Activated T-cell treated with anti-CD3 and anti-CD28 coated beads, Interleukin-2, amount 50 U/mL, for 4 hours (primary cell): ENCODE measurements at regions not wholly inside any gene's neighbourhood (a gene's known extent, or its start where the extent isn't known, plus 50 kb on each side); places are given as distances from the start of the nearest gene placed in this dataset.
"Not testable (repeated sequence)": the region's sequence is repeated elsewhere in the genome, so short reads cannot be mapped to it uniquely, and the experiment has no call there.

Experiments used
- ATAC-seq, 2 donors: fragments of 200-7000 bp; cut with Tn5 transposase; one replicate each; pipeline ENCODE4 v1.10.0; 2021
- DNase-seq: peaks from one replicate; pipeline ENCODE4 v3.0.0-alpha.2; 2020
- H3K27me3 Mint-ChIP-seq: one replicate; pipeline ENCODE4 v1.8.0; 2021; ENCODE audit warnings: low read depth, mixed read lengths
- H3K36me3 Mint-ChIP-seq: one replicate; pipeline ENCODE4 v1.8.0; 2022; ENCODE audit warnings: mixed read lengths; ENCODE audit not compliant: insufficient read depth
- H3K4me1 Mint-ChIP-seq: one replicate; pipeline ENCODE4 v1.8.0; 2021; ENCODE audit warnings: low read depth, mixed read lengths
- H3K4me3 Mint-ChIP-seq: one replicate; pipeline ENCODE4 v1.8.0; 2021; ENCODE audit warnings: mild to moderate bottlenecking, moderate library complexity, mixed read lengths
- H3K9me3 Mint-ChIP-seq: one replicate; pipeline ENCODE4 v1.8.0; 2021; ENCODE audit warnings: mixed read lengths

DNA sequence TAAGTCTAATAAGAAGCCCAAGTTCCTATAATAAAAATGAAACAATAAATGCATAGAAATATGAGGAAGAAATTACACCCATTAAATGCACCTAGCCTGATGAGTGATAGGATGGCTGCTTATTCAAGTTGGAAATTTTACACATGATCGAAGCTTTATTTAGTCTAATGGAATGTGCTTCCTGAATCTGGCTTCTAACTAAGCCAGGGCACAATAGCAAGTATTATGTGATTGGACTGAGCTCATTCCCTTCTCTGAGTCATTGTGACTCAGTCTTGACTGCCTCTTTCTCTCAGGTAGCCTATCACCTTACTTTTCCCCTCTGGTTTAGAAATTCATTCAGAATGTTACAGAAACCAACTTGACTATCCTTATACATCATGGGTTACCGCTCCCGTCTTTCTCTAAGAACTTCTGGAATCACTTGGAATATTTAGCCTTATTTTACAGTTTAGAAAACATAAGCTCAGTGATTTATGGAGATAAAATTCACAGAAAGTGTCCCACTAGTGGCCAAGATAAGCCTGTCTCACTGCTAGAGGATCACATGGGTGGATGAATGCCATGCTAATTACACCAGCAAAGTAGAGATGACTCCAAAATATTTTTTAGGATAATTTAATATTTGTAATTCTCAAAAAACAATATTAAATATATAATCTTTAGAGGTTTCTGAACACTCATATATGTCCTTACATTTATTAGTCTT is 505.3 kb upstream of the JAG1 start:
- Mint-ChIP-seq H3K27me3 (no peaks in the 10 kb centered on the region), H3K9me3 (peaks cover 4% of the 10 kb centered on the region), H3K4me3 (no peak overlapping the region), H3K4me1 (no peaks in the 10 kb centered on the region), H3K36me3 (no peaks in the 10 kb centered on the region)
- DNase-seq = no peak
- no peak for ATAC-seq

DNA sequence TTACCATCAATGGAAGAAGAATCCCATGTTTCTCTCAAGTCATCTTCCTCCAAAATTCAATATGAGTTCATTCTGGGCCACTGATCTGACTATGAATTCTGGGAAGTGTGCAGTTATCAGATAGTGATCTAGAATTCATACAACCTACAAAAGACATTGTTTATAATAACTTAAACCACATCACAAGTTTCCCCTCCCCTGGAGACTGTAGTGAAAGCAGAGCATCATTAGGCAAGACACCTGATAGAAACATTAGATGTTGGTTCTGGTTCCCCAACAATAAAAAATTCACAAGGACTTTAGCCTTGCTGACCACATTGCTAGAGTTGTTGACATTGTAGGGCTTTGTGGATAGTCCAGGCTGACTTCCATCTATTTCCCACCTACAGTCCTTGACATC is 506.4 kb upstream of the JAG1 start:
- no peaks in the 10 kb centered on the region for H3K36me3 Mint-ChIP-seq
- H3K9me3 Mint-ChIP-seq = peaks cover 14% of the 10 kb centered on the region
- H3K4me3 Mint-ChIP-seq = no peak overlapping the region
- H3K27me3 Mint-ChIP-seq = no peaks in the 10 kb centered on the region
- no peaks in the 10 kb centered on the region for H3K4me1 Mint-ChIP-seq
- no peak for ATAC-seq
- no peak for DNase-seq

DNA sequence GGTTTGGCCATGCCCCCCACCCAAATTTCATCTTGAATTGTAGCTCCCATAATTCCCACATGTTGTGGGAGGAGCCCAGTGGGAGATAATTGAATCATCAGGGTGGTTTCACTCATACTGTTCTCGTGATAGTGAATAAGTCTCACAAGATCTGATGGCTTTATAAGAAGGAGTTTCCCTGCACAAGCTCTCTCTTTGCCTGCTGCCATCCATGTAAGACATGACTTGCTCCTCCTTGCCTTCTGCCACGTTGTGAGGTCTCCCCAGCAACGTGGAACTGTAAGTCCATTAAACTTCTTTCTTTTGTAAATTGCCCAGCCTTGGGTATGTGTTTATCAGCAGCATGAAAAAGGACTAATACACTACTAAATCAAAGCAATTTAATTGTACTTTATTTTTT is 507.3 kb upstream of the JAG1 start:
- not testable (repeated sequence) for H3K36me3 Mint-ChIP-seq, H3K4me1 Mint-ChIP-seq, DNase-seq, ATAC-seq, H3K4me3 Mint-ChIP-seq, H3K27me3 Mint-ChIP-seq
- peaks cover 15% of the 10 kb centered on the region for H3K9me3 Mint-ChIP-seq

DNA sequence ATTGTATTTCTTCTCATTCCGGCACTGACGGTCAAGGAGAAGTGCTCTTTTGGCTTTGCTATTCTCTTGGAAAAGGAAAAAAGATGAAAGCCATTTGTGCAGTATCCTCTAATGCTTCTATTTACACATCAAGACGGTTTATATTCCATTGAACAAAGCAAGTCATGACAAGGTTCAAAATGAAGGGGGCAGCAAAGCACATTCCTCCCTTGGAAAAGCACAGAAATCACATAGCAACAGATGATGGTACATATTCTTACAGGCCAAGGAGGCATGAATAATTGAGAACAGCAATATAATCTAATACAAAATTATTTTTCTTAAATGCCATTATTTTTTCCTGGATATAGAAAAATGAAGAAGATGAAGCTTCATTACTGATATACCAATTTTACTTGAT is 508.2 kb upstream of the JAG1 start:
- peaks cover 15% of the 10 kb centered on the region for H3K9me3 Mint-ChIP-seq
- no peaks in the 10 kb centered on the region for H3K36me3 Mint-ChIP-seq
- ATAC-seq (no peak), DNase-seq (no peak)
- H3K27me3 Mint-ChIP-seq = no peaks in the 10 kb centered on the region
- H3K4me1 Mint-ChIP-seq = no peaks in the 10 kb centered on the region
- H3K4me3 Mint-ChIP-seq = no peak overlapping the region

DNA sequence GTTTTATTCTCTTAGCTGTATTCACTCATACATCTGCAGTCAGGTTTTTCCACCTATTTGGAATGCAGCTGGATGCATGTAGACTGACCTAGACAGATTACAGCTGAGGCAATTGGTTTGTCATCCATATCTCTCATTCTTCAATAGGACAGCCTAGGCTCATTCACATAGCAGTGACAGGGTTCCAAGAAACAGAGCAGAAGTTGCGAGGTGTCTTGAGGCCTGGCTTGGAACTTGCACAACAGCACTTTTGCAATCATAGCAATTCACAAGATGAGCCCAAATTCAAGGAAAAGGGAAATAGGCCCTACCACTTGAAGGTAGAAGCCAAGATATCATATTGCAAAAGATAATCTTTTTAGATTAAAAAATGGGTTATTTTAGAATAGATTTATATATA is 508.9 kb upstream of the JAG1 start:
- no peak for ATAC-seq
- H3K9me3 Mint-ChIP-seq = peaks cover 15% of the 10 kb centered on the region
- DNase-seq = no peak

DNA sequence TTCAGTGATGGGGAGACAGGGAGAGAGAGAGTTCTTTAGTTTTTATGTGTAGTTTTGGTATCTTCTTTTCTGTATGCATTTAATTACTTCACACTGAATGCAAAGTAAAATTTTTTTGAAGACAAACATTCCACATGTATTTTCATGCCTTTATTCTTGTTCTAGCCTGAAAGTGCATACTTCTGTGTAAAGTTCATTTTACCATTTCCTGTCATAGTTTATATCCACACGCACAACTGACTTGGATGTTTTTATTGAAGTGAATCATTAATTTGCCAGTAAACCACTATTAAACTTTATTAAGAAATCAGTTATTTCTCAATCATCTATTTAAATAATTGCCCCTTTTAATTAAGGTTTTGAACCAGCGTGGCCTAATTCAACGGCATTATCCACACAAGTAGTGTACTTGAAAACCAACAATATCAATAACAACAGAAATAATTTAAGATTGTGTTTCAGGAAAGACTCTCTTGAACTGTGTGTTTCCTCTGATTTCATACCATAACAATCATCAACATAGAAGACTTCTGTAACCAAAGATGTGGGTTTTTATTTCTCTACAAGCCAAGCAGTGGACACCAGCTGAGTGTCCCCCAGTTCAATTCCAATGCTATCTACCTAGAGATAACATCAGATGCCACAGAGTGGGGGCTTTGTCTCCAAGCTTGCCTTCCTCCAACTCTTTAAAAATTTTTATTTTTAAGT is 512.7 kb upstream of the JAG1 start:
- Mint-ChIP-seq H3K27me3 (peaks cover 2% of the 10 kb centered on the region), H3K36me3 (no peaks in the 10 kb centered on the region), H3K9me3 (peaks cover 15% of the 10 kb centered on the region), H3K4me1 (no peaks in the 10 kb centered on the region), H3K4me3 (no peak overlapping the region)
- DNase-seq = no peak
- no peak for ATAC-seq

More for the DNA sequence above, 508.9 kb upstream of the JAG1 start:
- Mint-ChIP-seq H3K36me3 (no peaks in the 10 kb centered on the region), H3K27me3 (no peaks in the 10 kb centered on the region), H3K4me1 (no peaks in the 10 kb centered on the region), H3K4me3 (no peak overlapping the region)

GRCh38 chr20:11188843-11189603 is 515.2 kb upstream of the JAG1 start:
- no peak overlapping the region for H3K4me3 Mint-ChIP-seq
- no peak for DNase-seq
- ATAC-seq = no peak
- no peaks in the 10 kb centered on the region for H3K36me3 Mint-ChIP-seq
- no peaks in the 10 kb centered on the region for H3K4me1 Mint-ChIP-seq
- H3K9me3 Mint-ChIP-seq = peaks cover 11% of the 10 kb centered on the region
- H3K27me3 Mint-ChIP-seq = peaks cover 2% of the 10 kb centered on the region

DNA sequence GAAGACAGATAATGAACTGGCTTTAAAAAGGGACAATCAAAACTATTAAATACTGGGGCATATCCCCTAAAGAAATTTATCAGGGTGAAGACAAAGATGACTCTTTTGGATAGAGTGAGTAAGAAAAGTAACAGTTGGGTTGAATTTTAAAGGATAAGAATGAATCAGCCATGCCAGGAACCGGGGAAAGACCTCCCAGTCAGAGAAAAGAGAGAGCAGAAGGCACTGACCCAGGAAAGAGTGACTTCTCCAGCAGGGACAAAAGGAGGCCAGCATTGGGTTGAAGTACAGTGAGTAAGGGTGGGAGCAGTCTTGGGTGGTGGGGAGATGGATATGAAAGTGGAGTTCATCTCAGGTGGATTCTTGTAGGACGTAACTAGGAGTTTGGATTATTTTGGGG is 516.9 kb upstream of the JAG1 start:
- DNase-seq (no peak), ATAC-seq (no peak)
- peaks cover 2% of the 10 kb centered on the region for H3K27me3 Mint-ChIP-seq

GRCh38 chr20:11192106-11192505 is 518.3 kb upstream of the JAG1 start:
- Mint-ChIP-seq H3K4me1 (no peaks in the 10 kb centered on the region), H3K36me3 (no peaks in the 10 kb centered on the region), H3K4me3 (no peak overlapping the region)

More for the DNA sequence above, 516.9 kb upstream of the JAG1 start:
- Mint-ChIP-seq H3K36me3 (no peaks in the 10 kb centered on the region), H3K4me3 (no peak overlapping the region), H3K4me1 (no peaks in the 10 kb centered on the region), H3K9me3 (no peaks in the 10 kb centered on the region)

DNA sequence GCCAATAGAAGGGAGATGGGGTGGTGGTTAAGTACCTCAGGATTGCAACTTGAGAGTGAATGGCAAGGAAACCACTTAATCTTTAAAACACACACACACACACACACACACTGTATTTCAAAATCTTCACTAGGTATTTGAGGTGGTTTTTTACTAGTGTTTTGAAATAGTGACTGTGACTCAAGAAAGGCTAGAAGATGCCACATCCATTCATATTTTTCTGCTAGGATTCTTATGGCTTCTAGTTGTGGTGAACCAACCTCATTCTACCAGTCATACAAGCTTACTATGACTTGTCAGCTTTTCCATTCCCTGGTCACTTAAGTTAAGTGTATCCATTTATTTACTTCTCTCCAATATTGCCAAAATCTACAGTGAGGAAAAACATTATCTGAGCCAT is 519.4 kb upstream of the JAG1 start:
- no peaks in the 10 kb centered on the region for H3K4me1 Mint-ChIP-seq
- H3K36me3 Mint-ChIP-seq = no peaks in the 10 kb centered on the region
- peaks cover 2% of the 10 kb centered on the region for H3K27me3 Mint-ChIP-seq
- H3K4me3 Mint-ChIP-seq = no peak overlapping the region
- H3K9me3 Mint-ChIP-seq = no peaks in the 10 kb centered on the region
- no peak for DNase-seq
- no peak for ATAC-seq

More at GRCh38 chr20:11192106-11192505, 518.3 kb upstream of the JAG1 start:
- ATAC-seq (no peak), DNase-seq (no peak)
- Mint-ChIP-seq H3K27me3 (peaks cover 2% of the 10 kb centered on the region), H3K9me3 (no peaks in the 10 kb centered on the region)

GRCh38 chr20:11195169-11195568 is 521.4 kb upstream of the JAG1 start:
- Mint-ChIP-seq H3K4me1 (no peaks in the 10 kb centered on the region), H3K36me3 (no peaks in the 10 kb centered on the region), H3K27me3 (peaks cover 2% of the 10 kb centered on the region), H3K4me3 (no peak overlapping the region), H3K9me3 (no peaks in the 10 kb centered on the region)
- DNase-seq (no peak), ATAC-seq (no peak)

DNA sequence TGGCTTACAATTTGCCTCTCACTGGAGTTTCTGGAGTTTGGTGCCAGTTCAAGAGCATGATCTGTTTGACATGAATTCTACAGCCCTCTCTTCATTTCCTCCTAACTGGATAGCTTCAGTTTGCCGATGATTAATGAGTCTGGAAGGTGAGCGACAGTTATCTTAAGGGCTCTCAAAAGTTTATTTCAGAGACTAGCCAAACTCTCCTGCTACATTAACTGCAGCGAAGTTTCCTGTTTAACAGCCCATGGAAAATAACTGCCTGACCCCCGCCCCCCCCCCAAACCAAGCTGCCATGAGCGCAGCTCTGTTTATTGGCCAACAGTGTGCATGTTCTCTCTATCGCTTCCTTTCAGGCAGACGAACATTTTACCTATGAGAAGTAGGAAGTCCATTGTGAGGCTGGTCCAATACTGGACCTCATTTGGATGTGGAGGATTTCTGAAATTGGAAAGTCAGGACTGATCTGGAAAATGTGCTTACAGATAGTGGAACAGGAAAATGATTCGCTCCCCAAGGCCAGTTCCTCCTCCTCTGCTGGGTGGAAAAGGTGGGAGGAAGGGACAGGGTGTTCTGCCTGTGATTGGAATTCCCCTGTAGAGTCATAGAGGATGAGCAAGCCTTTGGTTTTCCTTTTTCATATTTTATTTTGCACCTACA is 522.2 kb upstream of the JAG1 start:
- Mint-ChIP-seq H3K9me3 (no peaks in the 10 kb centered on the region), H3K4me3 (no peak overlapping the region), H3K27me3 (no peaks in the 10 kb centered on the region), H3K4me1 (no peaks in the 10 kb centered on the region), H3K36me3 (no peaks in the 10 kb centered on the region)
- ATAC-seq (no peak), DNase-seq (no peak)

GRCh38 chr20:11197851-11198250 is 524.1 kb upstream of the JAG1 start:
- Mint-ChIP-seq H3K9me3 (no peaks in the 10 kb centered on the region), H3K36me3 (no peaks in the 10 kb centered on the region), H3K27me3 (no peaks in the 10 kb centered on the region), H3K4me1 (no peaks in the 10 kb centered on the region), H3K4me3 (no peak overlapping the region)
- DNase-seq (no peak), ATAC-seq (no peak)

GRCh38 chr20:11200423-11200822 is 526.6 kb upstream of the JAG1 start:
- no peaks in the 10 kb centered on the region for H3K36me3 Mint-ChIP-seq
- peaks cover 2% of the 10 kb centered on the region for H3K27me3 Mint-ChIP-seq
- no peaks in the 10 kb centered on the region for H3K9me3 Mint-ChIP-seq

More at GRCh38 chr20:11200423-11200822, 526.6 kb upstream of the JAG1 start:
- no peak overlapping the region for H3K4me3 Mint-ChIP-seq
- ATAC-seq = no peak
- DNase-seq = no peak
- peaks cover 5% of the 10 kb centered on the region for H3K4me1 Mint-ChIP-seq
